HEK293 (cell line): ENCODE measurements at regions not wholly inside any gene's neighbourhood (a gene's known extent, or its start where the extent isn't known, plus 50 kb on each side); places are given as distances from the start of the nearest gene placed in this dataset.

Experiments used
- CTCF ChIA-PET: fragments of 350-600 bp; formaldehyde crosslinking; extraction: SDS; loops from one replicate; lab custom pipeline; 2021; ENCODE audit warnings: antibody characterized with exemption; lab: Yijun Ruan, JAX
- POLR2A ChIA-PET: fragments of 300-600 bp; formaldehyde crosslinking; extraction: SDS; loops from one replicate; lab custom pipeline; 2020; ENCODE audit warnings: antibody characterized with exemption, inconsistent platforms; lab: Yijun Ruan, JAX
- H3K27ac ChIP-seq: fragments of 200-500 bp; sonication (Bioruptor generic); 2 replicates; pipeline ENCODE4 v1.5.1; 2014; ENCODE audit warnings: low read depth, low read length, control low read depth, inconsistent platforms; ENCODE audit errors: extremely low read depth
- H3K36me3 ChIP-seq, 2 experiments: fragments of 200-500 bp in 1 of 2; sonication (Bioruptor generic) in 1 of 2; 1 replicate in 1 of 2; 2 replicates in 1 of 2; pipeline ENCODE4 v1.5.1; 2014 to 2017; ENCODE audit warnings: inconsistent platforms in 2 of 2, low read length in 2 of 2; ENCODE audit not compliant: control insufficient read depth in 2 of 2, insufficient read depth in 1 of 2
- H3K4me1 ChIP-seq: fragments of 200-500 bp; sonication (Bioruptor generic); 2 replicates; pipeline ENCODE4 v1.5.1; 2014; ENCODE audit warnings: mild to moderate bottlenecking, low read length, inconsistent platforms; ENCODE audit not compliant: control insufficient read depth, insufficient read depth
- H3K4me3 ChIP-seq: 2 replicates; pipeline ENCODE4 v1.5.1; 2011; ENCODE audit warnings: low read depth, mild to moderate bottlenecking, control low read depth, low read length, moderate library complexity
- H3K9me3 ChIP-seq: fragments of 200-500 bp; sonication (Bioruptor generic); 2 replicates; pipeline ENCODE4 v1.5.1; 2014; ENCODE audit warnings: low read depth, low read length, inconsistent platforms; ENCODE audit not compliant: control insufficient read depth, insufficient read depth
- GLI4 ChIP-seq: fragments of 450-650 bp; formaldehyde crosslinking; IDR thresholded peaks from 2 replicates; pipeline ENCODE4 v1.5.1; 2016; ENCODE audit warnings: missing biosample characterization, missing genetic modification characterization
- TF ChIP-seq, protein P1 (sequence below): fragments of 450-650 bp; formaldehyde crosslinking; IDR thresholded peaks from 2 replicates; pipeline ENCODE4 v1.5.1; 2016; ENCODE audit warnings: missing biosample characterization, missing genetic modification characterization, low read depth
- TF ChIP-seq, protein P2 (sequence below): fragments of 450-650 bp; formaldehyde crosslinking; IDR thresholded peaks from 2 replicates; pipeline ENCODE4 v1.5.1; 2017; ENCODE audit warnings: missing biosample characterization, mild to moderate bottlenecking, missing genetic modification characterization, moderate library complexity

DNA sequence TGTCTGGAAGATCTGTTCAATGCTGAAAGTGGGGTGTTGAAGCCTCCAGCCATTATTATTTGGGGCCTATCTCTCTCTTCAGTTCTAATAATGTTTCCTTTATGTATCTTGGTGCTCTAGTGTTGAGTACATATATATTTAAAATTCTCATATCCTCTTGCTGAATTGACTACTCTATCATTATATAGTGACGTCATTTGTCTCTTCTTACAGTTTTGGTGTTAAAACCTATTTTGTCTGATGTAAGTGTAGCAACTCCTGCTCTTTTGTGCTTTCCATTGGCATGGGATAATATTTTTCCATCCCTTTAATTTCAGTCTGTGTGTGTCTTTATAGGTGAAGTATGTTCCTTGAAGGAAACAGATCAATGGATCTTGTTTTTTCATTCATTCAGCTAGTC is 446.0 kb downstream of the FAM47A start:
- no peak overlapping the region for H3K4me3 ChIP-seq
- no peaks in the 10 kb centered on the region for H3K4me1 ChIP-seq
- CTCF ChIA-PET, result no interaction called here
- H3K36me3 ChIP-seq, result no peaks in the 10 kb centered on the region
- H3K27ac ChIP-seq, result no peak overlapping the region
- TF ChIP-seq, protein P1, sequence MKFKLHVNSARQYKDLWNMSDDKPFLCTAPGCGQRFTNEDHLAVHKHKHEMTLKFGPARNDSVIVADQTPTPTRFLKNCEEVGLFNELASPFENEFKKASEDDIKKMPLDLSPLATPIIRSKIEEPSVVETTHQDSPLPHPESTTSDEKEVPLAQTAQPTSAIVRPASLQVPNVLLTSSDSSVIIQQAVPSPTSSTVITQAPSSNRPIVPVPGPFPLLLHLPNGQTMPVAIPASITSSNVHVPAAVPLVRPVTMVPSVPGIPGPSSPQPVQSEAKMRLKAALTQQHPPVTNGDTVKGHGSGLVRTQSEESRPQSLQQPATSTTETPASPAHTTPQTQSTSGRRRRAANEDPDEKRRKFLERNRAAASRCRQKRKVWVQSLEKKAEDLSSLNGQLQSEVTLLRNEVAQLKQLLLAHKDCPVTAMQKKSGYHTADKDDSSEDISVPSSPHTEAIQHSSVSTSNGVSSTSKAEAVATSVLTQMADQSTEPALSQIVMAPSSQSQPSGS (tag by site-specific recombination), result peak; percentile 77
- TF ChIP-seq GLI4, result no peak
- TF ChIP-seq, protein P2, sequence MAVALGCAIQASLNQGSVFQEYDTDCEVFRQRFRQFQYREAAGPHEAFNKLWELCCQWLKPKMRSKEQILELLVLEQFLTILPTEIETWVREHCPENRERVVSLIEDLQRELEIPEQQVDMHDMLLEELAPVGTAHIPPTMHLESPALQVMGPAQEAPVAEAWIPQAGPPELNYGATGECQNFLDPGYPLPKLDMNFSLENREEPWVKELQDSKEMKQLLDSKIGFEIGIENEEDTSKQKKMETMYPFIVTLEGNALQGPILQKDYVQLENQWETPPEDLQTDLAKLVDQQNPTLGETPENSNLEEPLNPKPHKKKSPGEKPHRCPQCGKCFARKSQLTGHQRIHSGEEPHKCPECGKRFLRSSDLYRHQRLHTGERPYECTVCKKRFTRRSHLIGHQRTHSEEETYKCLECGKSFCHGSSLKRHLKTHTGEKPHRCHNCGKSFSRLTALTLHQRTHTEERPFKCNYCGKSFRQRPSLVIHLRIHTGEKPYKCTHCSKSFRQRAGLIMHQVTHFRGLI (tag by site-specific recombination), result no peak
- no peaks in the 10 kb centered on the region; the same call in 1 of the 2 replicates for H3K9me3 ChIP-seq
- POLR2A ChIA-PET, result no interaction called here
